ENCODE measurements at regions not wholly inside any gene's neighbourhood (a gene's known extent, or its start where the extent isn't known, plus 50 kb on each side); places are given as distances from the start of the nearest gene placed in this dataset.

DNA sequence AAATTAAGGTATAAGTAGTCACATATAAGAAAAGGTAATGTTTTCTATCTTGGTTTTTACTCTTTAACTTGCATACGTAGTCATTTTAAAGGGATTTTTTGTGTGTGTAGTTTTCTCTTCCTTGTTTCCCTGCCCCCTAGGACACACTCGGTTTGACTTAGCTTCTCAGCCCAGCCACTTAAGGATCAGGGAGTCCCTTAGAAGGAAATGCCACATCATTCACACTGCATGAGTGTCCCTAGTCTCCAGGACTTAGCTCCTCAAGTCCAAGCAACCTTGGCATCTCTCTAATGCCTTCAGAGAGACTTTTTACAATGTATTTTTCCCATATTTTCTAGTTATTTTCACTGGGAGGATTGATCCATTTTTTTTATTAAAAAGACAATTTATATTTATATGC, 1407.7 kb downstream of the EFNB2 start:
- Histone ChIP-seq H3K4me3 (no peak overlapping the region), H3K27me3 (no peaks in the 10 kb centered on the region), H3K9me3 (no peaks in the 10 kb centered on the region), H3K4me1 (no peaks in the 10 kb centered on the region), H3K36me3 (no peaks in the 10 kb centered on the region), H3K27ac (no peak overlapping the region)
- DNase-seq: no peak
- no peak for ATAC-seq
- intact Hi-C loops (cut with DNase I): no loop called here
- 43% methylated on average over 2 of the region's 2 CpGs for WGBS (ENCODE audit: insufficient coverage, low coverage, low lambda C conversion rate, missing lambda C conversion rate)
- TF ChIP-seq POLR2A (IDR thresholded peaks at IDR 0.05): no peak
- TF ChIP-seq, protein P1, sequence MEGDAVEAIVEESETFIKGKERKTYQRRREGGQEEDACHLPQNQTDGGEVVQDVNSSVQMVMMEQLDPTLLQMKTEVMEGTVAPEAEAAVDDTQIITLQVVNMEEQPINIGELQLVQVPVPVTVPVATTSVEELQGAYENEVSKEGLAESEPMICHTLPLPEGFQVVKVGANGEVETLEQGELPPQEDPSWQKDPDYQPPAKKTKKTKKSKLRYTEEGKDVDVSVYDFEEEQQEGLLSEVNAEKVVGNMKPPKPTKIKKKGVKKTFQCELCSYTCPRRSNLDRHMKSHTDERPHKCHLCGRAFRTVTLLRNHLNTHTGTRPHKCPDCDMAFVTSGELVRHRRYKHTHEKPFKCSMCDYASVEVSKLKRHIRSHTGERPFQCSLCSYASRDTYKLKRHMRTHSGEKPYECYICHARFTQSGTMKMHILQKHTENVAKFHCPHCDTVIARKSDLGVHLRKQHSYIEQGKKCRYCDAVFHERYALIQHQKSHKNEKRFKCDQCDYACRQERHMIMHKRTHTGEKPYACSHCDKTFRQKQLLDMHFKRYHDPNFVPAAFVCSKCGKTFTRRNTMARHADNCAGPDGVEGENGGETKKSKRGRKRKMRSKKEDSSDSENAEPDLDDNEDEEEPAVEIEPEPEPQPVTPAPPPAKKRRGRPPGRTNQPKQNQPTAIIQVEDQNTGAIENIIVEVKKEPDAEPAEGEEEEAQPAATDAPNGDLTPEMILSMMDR (IDR thresholded peaks at IDR 0.05): no peak

DNA sequence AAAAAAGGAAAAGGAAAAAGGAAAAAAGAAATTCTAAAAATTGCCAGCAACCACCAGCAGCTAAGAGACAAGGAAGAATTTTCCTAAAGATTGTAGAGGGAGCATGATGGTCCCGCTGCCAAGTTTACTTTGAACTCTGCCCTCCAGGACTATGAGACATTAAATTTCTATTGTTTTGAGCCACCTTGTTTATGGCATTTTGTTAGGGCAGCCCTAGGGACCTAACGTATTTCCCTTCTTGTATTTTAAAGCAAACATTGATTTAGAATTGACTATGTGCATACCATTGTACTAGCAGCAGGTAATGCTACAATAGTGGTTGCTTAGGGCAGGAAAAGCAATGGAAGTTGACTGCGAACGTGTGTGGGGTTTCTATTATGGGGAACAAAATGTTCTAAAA, 1414.2 kb downstream of the EFNB2 start:
- H3K27me3 ChIP-seq: no peaks in the 10 kb centered on the region
- ATAC-seq (no peak), DNase-seq (no peak)
- WGBS (ENCODE audit: insufficient coverage, low coverage, low lambda C conversion rate, missing lambda C conversion rate): 55% methylated on average over 4 of the region's 4 CpGs
- H3K36me3 ChIP-seq: no peaks in the 10 kb centered on the region
- H3K27ac ChIP-seq: no peak overlapping the region
- H3K4me1 ChIP-seq: no peaks in the 10 kb centered on the region
- intact Hi-C loops (cut with DNase I): no loop called here
- TF ChIP-seq, protein P1 (IDR thresholded peaks at IDR 0.05): no peak
- no peak for TF ChIP-seq POLR2A (IDR thresholded peaks at IDR 0.05)
- no peaks in the 10 kb centered on the region for H3K9me3 ChIP-seq
- H3K4me3 ChIP-seq: no peak overlapping the region

DNA sequence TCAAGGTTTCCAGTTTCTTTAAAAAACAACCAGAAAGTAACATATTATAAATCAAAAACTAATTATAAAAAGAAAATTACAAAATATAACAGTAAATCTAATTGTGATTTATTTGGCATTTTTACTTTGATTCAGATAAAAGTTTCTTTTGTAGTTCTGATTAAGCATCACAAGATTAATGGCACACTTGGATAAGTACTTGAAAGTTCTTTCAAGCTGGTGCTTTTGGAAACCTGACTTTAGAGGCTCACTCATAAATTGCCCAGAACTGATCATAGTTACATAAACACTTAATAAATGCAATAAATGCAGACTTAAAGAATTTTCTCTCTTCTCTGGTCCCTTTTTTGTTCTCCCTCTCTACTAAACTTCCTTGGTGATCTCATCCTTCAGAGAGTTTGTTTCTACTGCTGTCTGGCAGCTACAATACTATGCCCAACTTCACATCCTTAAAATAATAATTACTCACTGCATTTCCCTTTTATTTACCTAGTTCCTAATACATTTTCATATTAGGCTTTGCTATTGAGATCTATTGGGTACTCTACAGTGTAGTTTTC, 1417.0 kb downstream of the EFNB2 start:
- intact Hi-C loops (cut with DNase I): no loop called here

DNA sequence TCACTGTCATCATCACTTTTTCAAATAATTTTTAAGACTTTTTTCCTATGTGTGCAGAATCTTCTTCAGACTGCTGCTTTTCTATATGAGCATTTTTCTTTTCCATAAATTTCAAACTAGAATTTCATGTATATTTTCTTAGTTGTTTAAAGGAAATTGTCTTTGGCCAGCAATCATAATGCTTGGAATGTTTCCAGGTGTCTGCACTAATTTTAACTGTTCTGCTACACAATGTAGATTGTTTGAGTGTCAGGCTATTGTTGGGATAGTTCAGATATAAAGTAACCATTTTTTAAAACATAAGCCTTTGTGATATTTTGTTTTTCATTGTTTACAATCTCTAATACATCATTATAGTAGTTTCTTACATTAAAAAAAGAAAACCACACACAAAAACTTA, 1418.5 kb downstream of the EFNB2 start:
- intact Hi-C loops (cut with DNase I): no loop called here
- no peak for ATAC-seq
- H3K27ac ChIP-seq: no peak overlapping the region
- no peaks in the 10 kb centered on the region for H3K36me3 ChIP-seq
- H3K27me3 ChIP-seq: no peaks in the 10 kb centered on the region
- H3K9me3 ChIP-seq: no peaks in the 10 kb centered on the region
- TF ChIP-seq, protein P1 (IDR thresholded peaks at IDR 0.05): no peak
- TF ChIP-seq POLR2A (IDR thresholded peaks at IDR 0.05): no peak
- no peaks in the 10 kb centered on the region for H3K4me1 ChIP-seq
- no peak for DNase-seq
- H3K4me3 ChIP-seq: no peak overlapping the region

More for the DNA sequence above, 1417.0 kb downstream of the EFNB2 start:
- TF ChIP-seq, protein P1 (IDR thresholded peaks at IDR 0.05): no peak
- TF ChIP-seq POLR2A (IDR thresholded peaks at IDR 0.05): no peak
- ATAC-seq (no peak), DNase-seq (no peak)
- no peaks in the 10 kb centered on the region for H3K27me3 ChIP-seq
- H3K4me1 ChIP-seq: no peaks in the 10 kb centered on the region
- H3K36me3 ChIP-seq: no peaks in the 10 kb centered on the region
- no peaks in the 10 kb centered on the region for H3K9me3 ChIP-seq
- no peak overlapping the region for H3K27ac ChIP-seq
- no peak overlapping the region for H3K4me3 ChIP-seq

DNA sequence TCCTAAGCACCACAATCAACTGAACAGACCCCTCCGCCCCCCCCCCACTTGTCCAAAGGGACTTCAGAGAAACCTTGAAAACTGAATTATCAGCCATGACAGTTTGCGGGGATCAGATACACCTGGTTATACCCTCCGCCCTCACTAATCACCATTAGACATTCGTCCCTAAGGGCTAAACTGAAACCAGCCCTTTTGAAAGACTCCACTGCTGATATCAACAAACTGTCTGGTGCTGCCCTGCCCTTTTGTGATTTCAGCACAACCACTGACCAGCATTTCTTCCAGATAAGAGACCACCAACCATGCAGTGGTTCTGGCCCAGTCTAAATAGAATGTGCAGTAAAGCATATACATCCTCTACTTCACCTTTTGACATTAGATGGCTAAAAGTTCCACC, 1422.9 kb downstream of the EFNB2 start:
- Histone ChIP-seq H3K27me3 (no peaks in the 10 kb centered on the region), H3K36me3 (no peaks in the 10 kb centered on the region), H3K4me1 (no peaks in the 10 kb centered on the region), H3K4me3 (no peak overlapping the region), H3K9me3 (no peaks in the 10 kb centered on the region), H3K27ac (no peak overlapping the region)
- ATAC-seq (no peak), DNase-seq (no peak)
- WGBS (ENCODE audit: insufficient coverage, low coverage, low lambda C conversion rate, missing lambda C conversion rate): 70% methylated on average over 4 of the region's 4 CpGs
- intact Hi-C loops (cut with DNase I): no loop called here
- TF ChIP-seq POLR2A (IDR thresholded peaks at IDR 0.05): no peak
- TF ChIP-seq, protein P1 (IDR thresholded peaks at IDR 0.05): no peak

All from right lobe of liver (tissue), 6 donors.